ENCODE measurements at regions not wholly inside any gene's neighbourhood (a gene's known extent, or its start where the extent isn't known, plus 50 kb on each side); places are given as distances from the start of the nearest gene placed in this dataset.

GRCh38 chrX:103149652-103150051 lies 56.7 kb upstream of the NXF3 start:
- Histone ChIP-seq H3K27me3 (no peaks in the 10 kb centered on the region), H3K4me1 (ENCODE audit: low read depth) (no peaks in the 10 kb centered on the region), H3K27ac (no peak overlapping the region), H3K9me3 (ENCODE audit: low read depth) (no peaks in the 10 kb centered on the region), H3K36me3 (no peaks in the 10 kb centered on the region), H3K4me3 (no peak overlapping the region)
- TF ChIP-seq CTCF (IDR thresholded peaks at IDR 0.05; ENCODE audit: low read depth, low read length), result no peak
- no peak for DNase-seq (ENCODE audit: low read depth in 1 of 2, low spot score in 1 of 2)

- H3K27me3 ChIP-seq, result no peaks in the 10 kb centered on the region
- no peaks in the 10 kb centered on the region for H3K9me3 ChIP-seq (ENCODE audit: low read depth)
- no peak overlapping the region for H3K4me3 ChIP-seq
- DNase-seq (ENCODE audit: low read depth in 1 of 2, low spot score in 1 of 2), result no peak
- no peak overlapping the region for H3K27ac ChIP-seq
- H3K4me1 ChIP-seq (ENCODE audit: low read depth), result no peaks in the 10 kb centered on the region
- TF ChIP-seq CTCF (IDR thresholded peaks at IDR 0.05; ENCODE audit: low read depth, low read length), result no peak
- no peaks in the 10 kb centered on the region for H3K36me3 ChIP-seq
Measured at GRCh38 chrX:103148075-103148474, 55.1 kb upstream of the NXF3 start.

Measured in cardiac muscle cell (in vitro differentiated cells and primary cell).